Prostate gland (tissue), 2 donors: ENCODE measurements at regions not wholly inside any gene's neighbourhood (a gene's known extent, or its start where the extent isn't known, plus 50 kb on each side); places are given as distances from the start of the nearest gene placed in this dataset.

Experiments
- POLR2A ChIP-seq: fragments of 450-650 bp; IDR thresholded peaks from one replicate; pipeline ENCODE4 v1.6.1; 2016; ENCODE audit warnings: antibody characterized with exemption, mild to moderate bottlenecking
- TF ChIP-seq, protein P1 (sequence below), 4 experiments: fragments of 200-600 bp in 2 of 4; fragments of 450-650 bp in 2 of 4; sonication (generic) in 2 of 4; IDR thresholded peaks; 1 replicate in 3 of 4; 2 replicates in 1 of 4; pipeline ENCODE4 v1.5.1; 2016 to 2019; ENCODE audit warnings: antibody characterized with exemption in 4 of 4, mild to moderate bottlenecking in 2 of 4, moderate library complexity in 2 of 4

DNA sequence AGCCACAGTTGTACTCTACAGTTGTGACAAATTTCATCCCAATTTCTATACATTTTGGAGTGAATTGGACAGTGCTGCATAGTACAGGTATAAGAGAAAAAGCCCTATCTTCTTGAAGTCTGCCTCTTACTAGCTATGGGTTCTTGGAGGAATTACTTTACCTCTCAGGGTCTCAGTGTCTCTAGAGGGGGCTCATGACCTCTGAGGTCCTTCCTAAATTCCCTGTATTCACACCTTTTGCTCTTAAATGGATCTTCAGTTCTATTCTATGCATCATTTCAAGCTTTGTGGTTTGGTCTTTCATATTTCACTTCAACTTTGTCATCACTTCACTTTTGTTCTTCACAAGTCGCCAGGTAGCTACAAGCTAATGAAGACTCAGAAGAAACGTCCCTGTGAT is 71.2 kb upstream of the ERCC4 start:
- TF ChIP-seq, protein P1, sequence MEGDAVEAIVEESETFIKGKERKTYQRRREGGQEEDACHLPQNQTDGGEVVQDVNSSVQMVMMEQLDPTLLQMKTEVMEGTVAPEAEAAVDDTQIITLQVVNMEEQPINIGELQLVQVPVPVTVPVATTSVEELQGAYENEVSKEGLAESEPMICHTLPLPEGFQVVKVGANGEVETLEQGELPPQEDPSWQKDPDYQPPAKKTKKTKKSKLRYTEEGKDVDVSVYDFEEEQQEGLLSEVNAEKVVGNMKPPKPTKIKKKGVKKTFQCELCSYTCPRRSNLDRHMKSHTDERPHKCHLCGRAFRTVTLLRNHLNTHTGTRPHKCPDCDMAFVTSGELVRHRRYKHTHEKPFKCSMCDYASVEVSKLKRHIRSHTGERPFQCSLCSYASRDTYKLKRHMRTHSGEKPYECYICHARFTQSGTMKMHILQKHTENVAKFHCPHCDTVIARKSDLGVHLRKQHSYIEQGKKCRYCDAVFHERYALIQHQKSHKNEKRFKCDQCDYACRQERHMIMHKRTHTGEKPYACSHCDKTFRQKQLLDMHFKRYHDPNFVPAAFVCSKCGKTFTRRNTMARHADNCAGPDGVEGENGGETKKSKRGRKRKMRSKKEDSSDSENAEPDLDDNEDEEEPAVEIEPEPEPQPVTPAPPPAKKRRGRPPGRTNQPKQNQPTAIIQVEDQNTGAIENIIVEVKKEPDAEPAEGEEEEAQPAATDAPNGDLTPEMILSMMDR (IDR thresholded peaks at IDR 0.05): no peak
- no peak for TF ChIP-seq POLR2A
